Right renal cortex interstitium (tissue), 3 donors: ENCODE measurements at regions not wholly inside any gene's neighbourhood (a gene's known extent, or its start where the extent isn't known, plus 50 kb on each side); places are given as distances from the start of the nearest gene placed in this dataset.
A peak's percentile ranks its signal among the peaks of the same experiment; 100 is the strongest.

Experiments
- DNase-seq, 3 donors: peaks; one replicate each; pipeline ENCODE4 v3.0.0-alpha.2; 2013; ENCODE audit warnings: low read depth in 3 of 3, low spot score in 2 of 3

GRCh38 chr5:68555907-68556681 lies 340.5 kb downstream of the PIK3R1 start:
- no peak for DNase-seq

GRCh38 chr5:68557162-68557936 lies 341.8 kb downstream of the PIK3R1 start:
- no peak for DNase-seq

DNA sequence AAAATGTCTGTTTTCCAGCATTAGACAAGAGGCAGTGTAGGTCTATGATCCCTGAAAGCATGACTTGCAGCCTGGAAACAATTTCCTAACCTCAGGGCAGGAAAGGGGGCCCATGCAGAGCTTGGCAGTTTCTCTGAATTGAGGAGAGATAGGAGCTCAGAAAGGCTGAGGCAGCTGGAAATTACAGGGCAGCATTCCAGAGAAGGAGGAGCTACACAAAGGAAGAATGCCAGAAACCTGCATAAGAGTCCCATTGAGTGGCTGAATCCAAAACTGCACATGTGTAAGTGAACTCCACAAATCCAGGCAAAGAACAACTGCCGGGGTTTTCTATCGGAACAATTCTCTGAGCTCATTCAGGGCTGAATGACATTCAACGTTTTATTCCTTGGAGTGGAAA lies 346.8 kb downstream of the PIK3R1 start:
- DNase-seq: peak in 1 of 3 donors; percentile 55

DNA sequence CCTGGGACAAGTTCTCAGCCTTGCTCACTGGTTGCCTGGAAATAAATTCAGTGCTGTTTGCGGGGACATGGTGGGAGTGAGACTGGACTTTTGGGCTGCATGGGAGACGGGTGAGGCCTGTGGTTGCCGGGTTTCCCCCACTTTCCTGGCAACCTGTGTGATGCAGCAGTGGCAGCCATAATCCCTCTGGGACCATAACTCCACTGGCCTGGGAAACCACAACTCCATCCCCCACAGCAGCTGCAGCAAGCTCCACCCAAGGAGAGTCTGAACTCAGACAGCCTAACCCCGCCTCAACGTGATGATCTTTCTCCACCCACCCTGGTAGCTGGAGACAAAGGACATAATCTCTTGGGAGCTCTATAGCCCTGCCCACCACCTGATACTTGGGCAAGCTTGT lies 349.9 kb downstream of the PIK3R1 start:
- no peak for DNase-seq

DNA sequence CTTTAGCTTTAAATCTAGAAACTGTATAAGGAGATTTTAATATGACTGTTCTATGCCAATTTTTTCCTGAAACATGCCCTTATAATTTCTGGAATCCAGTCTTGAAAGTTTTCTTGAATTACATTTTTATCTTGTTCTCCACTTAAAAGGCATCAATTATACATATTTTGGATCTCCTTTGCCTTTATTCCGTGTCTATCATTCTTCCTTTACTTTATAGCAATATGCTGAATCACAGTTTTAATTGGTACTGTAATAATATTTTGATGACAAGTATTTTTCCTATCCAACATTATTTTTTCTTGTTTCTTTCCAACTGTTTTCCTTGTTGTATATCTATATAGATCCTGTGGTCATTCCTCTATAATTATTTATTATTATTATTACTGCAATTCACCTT lies 361.2 kb downstream of the PIK3R1 start:
- DNase-seq: no peak

DNA sequence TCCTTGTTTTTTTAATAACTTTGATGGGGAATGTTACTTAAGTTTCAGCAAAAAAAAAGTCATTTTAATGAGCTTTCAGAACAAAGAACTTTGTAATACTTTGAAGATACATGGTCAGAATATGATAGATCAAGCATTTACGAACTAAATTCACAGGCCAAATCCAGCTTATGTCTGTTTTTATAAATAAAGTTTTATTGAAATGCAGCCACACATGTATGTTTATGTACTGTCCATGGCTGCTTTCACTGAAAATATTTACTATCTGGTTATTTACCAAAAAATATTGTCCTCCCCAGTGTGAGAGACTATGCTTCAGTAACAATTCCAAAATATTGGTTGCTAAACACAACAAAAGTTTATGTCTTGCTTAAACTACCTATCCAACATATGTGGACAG lies 366.7 kb downstream of the PIK3R1 start:
- DNase-seq: no peak

DNA sequence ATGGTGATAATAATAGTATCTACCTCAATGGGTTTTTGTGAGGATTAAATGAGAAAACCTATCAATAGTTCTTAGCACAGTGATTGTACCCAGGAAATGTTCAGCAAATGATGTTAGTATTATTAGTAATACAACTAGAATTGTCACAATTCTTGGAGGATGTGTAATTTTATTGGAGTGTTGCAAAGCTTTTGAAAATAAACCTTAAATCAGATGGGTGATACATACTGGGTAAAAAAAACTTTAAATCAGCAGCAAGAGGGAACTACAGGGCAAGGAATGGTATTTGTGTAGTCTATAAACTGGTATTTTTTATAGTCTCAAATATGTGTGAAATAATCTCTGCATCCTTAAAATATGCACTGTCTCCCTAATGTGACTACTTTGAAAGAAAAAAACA lies 371.6 kb downstream of the PIK3R1 start:
- no peak for DNase-seq

GRCh38 chr5:68591850-68592249 lies 376.3 kb downstream of the PIK3R1 start:
- DNase-seq: no peak

DNA sequence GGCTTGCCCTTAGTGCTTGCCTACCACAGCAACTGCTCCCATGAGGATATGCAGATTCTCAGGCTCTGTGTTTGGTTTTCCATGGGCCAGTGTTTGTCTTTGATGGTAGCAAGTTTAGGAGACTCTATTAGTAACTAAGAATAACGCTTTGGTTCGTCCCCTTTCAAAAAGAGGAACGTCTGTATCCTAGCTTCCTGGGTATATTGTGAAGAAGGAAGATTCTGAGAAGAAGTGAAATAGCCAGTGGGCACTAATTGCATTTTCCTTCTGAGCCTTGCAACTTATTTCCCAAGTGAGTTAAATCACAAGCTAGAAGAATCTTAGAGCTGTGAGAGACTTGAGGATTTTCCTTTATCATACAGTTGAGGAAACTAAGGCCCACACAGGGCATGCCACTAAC lies 376.8 kb downstream of the PIK3R1 start:
- DNase-seq: no peak

- DNase-seq: no peak
Observed at GRCh38 chr5:68593211-68593671, 377.7 kb downstream of the PIK3R1 start.

- no peak for DNase-seq
Observed at GRCh38 chr5:68612972-68613371, 397.4 kb downstream of the PIK3R1 start.

- DNase-seq: no peak
Observed at GRCh38 chr5:68618501-68618900, 402.9 kb downstream of the PIK3R1 start.

DNA sequence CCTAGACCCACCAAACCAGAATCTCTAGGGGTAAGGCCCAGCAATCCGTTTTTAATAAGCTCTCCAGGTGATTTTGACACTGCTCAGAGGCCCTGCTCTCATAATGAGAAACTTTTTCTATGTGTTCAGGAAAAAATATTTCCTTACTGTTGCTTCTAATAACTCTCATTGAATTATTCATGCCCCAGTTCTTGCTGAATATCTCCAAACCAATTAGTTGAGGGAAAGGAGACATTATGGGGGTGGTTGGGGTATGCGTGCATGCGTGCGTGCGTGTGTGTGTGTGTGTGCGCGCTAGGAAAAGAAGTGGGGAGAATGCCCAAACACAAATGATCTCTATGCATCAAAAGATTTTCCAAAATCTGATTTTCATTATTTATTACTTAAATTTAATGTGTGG lies 411.4 kb downstream of the PIK3R1 start:
- DNase-seq: no peak

- DNase-seq: no peak
Observed at GRCh38 chr5:68628082-68628814, 412.7 kb downstream of the PIK3R1 start.

DNA sequence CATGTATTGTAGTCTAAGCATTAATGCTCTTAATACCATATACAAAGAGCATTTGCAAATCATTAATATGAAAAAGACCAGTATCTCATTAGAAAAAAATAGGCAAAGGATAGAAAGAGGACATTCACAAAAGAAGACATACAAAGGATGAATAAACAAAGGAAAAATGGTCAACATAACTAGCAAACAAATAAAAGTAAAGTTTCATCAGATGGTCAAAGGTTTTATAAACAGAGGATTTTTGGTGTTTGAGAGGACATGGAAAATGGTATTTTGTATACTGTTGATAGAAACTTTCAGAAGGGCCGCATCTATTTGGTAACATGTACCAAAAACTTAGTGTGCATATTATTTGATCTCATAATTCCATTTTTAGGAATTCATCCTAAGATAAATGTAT lies 414.8 kb downstream of the PIK3R1 start:
- no peak for DNase-seq

- DNase-seq: no peak
Observed at GRCh38 chr5:68631884-68632283, 416.3 kb downstream of the PIK3R1 start.

GRCh38 chr5:68641211-68641610 lies 425.7 kb downstream of the PIK3R1 start:
- no peak for DNase-seq

DNA sequence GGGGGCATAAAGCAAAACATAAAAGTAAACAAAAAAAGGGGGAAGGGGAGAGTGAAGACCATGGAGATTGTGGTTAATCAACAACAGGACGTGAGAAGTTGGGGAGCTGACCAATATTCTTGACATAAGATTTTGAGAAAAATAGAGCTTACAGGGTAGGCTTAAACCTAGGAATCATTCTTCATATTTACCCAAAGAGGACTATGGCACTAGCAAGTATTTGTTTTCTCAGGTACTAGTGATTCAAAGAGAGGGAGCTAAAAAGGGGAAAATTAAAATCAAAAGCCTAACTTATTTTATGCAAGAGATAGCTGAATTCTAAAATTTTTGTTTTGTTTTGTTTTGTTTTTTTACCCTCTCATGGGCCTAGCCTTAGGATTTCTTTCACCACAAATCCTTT lies 427.5 kb downstream of the PIK3R1 start:
- no peak for DNase-seq

DNA sequence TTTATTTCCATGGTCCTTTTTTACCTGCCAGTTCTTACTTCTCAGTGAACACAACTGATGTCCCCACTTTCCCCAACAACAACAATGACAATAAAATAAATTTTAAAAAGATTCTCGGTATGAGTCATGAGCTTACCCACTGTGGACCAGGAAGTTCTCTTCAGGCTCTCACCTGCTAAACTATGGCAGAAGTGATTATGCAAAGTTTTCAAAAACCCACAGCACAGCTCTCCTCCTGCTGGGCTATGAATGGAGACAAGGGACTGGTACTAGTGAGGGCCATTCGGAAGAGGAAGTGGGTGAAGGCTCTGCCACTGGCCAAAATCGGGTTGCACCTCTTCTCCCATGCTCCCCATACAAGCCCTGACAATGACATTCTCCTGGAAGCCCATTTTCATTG lies 429.4 kb downstream of the PIK3R1 start:
- no peak for DNase-seq

- no peak for DNase-seq
Observed at GRCh38 chr5:68646144-68646543, 430.6 kb downstream of the PIK3R1 start.

DNA sequence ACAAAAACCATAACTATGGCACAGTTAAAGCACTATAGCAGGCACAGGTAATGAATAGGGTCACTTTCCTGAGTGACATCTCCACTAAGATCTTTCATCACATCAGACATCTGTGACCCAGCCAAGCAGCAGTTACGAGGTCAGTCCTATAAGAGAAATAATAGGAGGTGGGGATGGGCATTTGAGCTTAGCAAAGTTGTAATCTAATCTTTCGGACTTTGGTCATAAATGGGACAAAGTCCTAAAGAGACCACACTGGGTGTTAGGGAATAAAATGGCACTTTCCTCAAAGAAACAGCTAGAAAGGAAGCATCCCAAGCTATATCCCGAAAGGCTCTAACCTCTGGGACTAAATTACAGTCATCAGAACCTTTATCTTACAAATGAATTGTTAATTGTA lies 432.2 kb downstream of the PIK3R1 start:
- no peak for DNase-seq
